ENCODE measurements at regions not wholly inside any gene's neighbourhood (a gene's known extent, or its start where the extent isn't known, plus 50 kb on each side); places are given as distances from the start of the nearest gene placed in this dataset.

- no peak for TF ChIP-seq POLR2A (IDR thresholded peaks at IDR 0.05; ENCODE audit: low read depth, low read length)
- no peak for TF ChIP-seq POLR2AphosphoS5 (IDR thresholded peaks at IDR 0.05; ENCODE audit: low read depth, low read length)
- TF ChIP-seq TAF1 (IDR thresholded peaks at IDR 0.05; ENCODE audit: low read depth, low read length) = no peak
- no peak for TF ChIP-seq POU2F2 (IDR thresholded peaks at IDR 0.05; ENCODE audit: low read depth, low read length)
Observed at GRCh38 chr18:1657876-1658275, 753.2 kb downstream of the ADCYAP1 start.

All from GM12891 (cell line).